ENCODE measurements at regions not wholly inside any gene's neighbourhood (a gene's known extent, or its start where the extent isn't known, plus 50 kb on each side); places are given as distances from the start of the nearest gene placed in this dataset.

DNA sequence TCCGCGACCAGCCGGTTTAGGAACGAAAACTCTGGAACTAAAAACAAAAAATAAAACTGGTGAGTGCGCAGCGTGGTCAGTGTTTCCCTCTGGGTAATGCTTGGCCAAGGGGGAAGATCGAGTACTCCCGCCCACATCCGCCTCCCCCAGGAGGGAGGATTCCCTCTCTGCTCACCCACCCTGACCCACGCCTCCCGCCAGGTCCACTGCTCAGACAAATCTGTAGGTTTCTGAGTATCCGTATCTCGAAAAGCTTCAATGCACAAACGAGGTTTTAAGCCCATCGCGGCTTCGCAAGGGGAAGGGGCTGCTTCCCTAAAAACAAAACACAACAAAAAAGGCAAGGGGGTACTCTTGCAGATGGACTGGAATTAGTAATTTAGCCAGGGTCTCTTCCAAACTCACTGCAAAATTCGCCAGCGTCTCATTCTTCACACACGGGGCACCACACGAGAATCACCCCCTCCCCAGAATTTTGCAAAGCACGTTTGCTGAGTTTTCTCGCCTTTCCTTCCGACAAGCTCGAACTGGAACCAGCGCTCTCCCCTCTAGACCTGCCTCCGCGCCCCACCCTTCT is 75.2 kb downstream of the INSIG1 start:
- TF ChIP-seq, protein P1, sequence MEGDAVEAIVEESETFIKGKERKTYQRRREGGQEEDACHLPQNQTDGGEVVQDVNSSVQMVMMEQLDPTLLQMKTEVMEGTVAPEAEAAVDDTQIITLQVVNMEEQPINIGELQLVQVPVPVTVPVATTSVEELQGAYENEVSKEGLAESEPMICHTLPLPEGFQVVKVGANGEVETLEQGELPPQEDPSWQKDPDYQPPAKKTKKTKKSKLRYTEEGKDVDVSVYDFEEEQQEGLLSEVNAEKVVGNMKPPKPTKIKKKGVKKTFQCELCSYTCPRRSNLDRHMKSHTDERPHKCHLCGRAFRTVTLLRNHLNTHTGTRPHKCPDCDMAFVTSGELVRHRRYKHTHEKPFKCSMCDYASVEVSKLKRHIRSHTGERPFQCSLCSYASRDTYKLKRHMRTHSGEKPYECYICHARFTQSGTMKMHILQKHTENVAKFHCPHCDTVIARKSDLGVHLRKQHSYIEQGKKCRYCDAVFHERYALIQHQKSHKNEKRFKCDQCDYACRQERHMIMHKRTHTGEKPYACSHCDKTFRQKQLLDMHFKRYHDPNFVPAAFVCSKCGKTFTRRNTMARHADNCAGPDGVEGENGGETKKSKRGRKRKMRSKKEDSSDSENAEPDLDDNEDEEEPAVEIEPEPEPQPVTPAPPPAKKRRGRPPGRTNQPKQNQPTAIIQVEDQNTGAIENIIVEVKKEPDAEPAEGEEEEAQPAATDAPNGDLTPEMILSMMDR (IDR thresholded peaks at IDR 0.05), result peak in 1 of 6 experiments; percentile 1
- TF ChIP-seq POLR2A (IDR thresholded peaks at IDR 0.05), result no peak
